ENCODE measurements at regions not wholly inside any gene's neighbourhood (a gene's known extent, or its start where the extent isn't known, plus 50 kb on each side); places are given as distances from the start of the nearest gene placed in this dataset.

DNA sequence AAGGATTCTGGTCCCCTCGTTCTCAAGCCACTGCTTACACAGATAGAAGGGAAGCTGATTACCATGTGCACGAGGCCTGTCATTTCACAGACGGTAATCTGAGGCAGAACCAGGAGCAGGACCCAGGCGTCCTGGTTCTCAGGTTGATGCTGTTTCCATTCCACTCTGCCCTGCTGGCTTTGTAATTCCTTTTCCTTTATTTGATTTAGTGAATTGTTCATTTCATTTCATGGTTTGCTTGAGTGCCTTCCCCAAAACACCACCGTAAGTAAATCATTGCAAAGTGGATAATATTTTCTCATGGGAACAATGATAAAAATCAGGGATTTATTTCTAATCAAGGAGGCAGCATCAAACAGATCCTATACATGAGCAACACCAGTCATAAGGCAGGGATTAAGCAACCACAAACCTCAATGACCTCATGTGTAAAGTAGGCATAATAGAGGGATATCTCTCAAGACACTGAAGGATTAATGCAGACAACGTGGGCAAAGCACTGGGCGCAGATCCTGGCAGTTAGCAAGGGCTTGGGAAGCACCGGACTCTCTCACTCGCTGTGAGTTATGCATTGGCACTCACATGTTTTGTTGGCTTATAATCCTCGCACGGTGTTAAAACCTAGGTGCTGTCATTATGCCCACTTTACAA is 229.5 kb upstream of the FOXQ1 start:
- H3K27me3 ChIP-seq, result no peaks in the 10 kb centered on the region
- peaks cover 6% of the 10 kb centered on the region; the same call in 1 of the 2 replicates for H3K9me3 ChIP-seq
- H3K36me3 ChIP-seq, result no peaks in the 10 kb centered on the region
- H3K27ac ChIP-seq, result no peak overlapping the region
- peaks cover 5% of the 10 kb centered on the region; the same call in 1 of the 2 replicates for H3K4me1 ChIP-seq
- no peak overlapping the region for H3K4me3 ChIP-seq
- TF ChIP-seq Cebpa-rat (IDR thresholded peaks at IDR 0.05), result no peak
- no peak overlapping the region for H3K4me2 ChIP-seq
- no peaks in the 10 kb centered on the region for H4K20me1 ChIP-seq
- H3K9ac ChIP-seq, result no peak overlapping the region

DNA sequence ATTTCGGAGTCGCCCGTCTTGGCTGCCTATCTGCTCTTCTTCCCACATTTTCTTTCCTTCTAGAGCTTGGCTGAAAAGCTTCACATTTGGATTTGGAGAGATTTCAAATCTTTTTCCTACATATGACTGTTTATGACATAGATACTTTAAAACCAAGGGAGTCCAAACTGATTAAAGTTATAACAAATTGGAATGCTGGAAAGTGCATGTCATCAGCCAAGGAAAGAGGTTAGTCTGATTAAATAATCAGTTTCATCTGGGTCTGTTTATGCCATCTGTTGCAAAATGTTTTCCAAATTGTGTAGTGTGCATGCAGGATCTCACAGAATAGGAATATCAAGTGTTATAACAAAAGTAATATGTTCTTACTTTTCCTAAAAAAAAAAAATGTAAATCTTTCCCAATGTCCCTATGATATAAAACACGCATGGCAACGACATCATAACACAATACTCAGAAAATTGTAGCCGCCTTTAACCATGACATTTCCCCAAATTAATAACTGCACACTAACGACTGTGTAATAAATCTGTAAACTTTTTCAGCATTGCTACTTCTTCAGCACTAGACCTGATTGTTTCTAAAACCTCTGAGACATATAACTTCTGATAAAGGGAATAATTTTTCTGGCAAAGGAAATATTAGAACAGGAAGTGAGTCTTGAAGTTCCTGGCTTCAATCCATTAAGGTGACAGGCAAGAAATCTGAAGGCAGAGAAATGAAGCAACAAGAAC is 230.2 kb upstream of the FOXQ1 start:
- Histone ChIP-seq H3K27me3 (no peaks in the 10 kb centered on the region), H3K4me2 (no peak overlapping the region), H3K27ac (no peak overlapping the region), H3K9ac (no peak overlapping the region), H3K9me3 (peaks cover 6% of the 10 kb centered on the region; the same call in 1 of the 2 replicates), H4K20me1 (no peaks in the 10 kb centered on the region), H3K4me1 (peaks cover 5% of the 10 kb centered on the region; the same call in 1 of the 2 replicates), H3K36me3 (no peaks in the 10 kb centered on the region), H3K4me3 (no peak overlapping the region)
- no peak for TF ChIP-seq Cebpa-rat (IDR thresholded peaks at IDR 0.05)

DNA sequence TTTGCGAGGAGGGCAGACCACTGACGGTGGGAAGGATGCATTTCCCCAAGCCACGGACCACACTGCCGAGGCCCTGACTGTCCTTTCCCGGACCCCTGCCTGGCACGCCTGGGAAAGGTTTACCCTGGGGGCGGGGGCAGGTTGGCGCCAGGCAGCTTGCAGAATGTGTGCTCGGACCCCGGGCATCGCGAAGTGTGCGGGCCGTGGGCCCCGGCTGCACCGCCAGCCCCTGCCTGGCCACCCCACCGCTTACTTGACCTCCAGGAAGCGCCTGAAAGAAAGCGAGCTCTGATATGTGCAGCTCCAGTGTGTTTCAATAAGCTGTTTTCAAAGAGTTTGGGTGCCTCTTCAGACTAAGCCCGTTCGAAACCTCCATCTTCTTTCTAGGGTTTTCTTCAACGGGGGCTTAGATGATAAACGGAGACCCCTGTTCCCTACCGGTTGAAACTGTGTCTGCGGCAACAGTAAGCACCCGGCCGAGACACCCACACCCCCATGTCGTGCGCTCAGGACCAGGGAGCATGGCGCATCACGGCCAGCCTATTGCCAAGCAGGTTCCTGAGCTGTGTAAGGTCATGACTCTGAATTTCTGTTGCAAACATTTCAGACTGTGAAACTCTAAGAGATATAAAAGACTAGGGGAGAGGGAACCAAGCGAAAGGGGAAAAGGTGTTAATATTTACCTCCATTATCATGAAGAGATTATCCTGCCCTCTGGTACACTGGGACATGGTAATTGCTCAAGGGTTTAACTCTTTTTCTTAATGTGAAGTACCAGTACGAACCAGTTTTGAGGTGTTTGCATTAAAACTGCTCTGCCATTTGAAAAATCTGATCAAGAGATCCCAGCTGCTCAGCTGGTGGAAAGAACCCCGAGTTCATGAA is 231.2 kb upstream of the FOXQ1 start:
- Histone ChIP-seq H3K9me3 (peaks cover 6% of the 10 kb centered on the region; the same call in 1 of the 2 replicates), H3K27ac (no peak overlapping the region), H3K36me3 (no peaks in the 10 kb centered on the region), H3K4me3 (no peak overlapping the region), H3K4me1 (peaks cover 5% of the 10 kb centered on the region; the same call in 1 of the 2 replicates), H3K9ac (no peak overlapping the region), H3K4me2 (no peak overlapping the region), H3K27me3 (no peaks in the 10 kb centered on the region), H4K20me1 (no peaks in the 10 kb centered on the region)
- TF ChIP-seq Cebpa-rat (IDR thresholded peaks at IDR 0.05), result no peak

DNA sequence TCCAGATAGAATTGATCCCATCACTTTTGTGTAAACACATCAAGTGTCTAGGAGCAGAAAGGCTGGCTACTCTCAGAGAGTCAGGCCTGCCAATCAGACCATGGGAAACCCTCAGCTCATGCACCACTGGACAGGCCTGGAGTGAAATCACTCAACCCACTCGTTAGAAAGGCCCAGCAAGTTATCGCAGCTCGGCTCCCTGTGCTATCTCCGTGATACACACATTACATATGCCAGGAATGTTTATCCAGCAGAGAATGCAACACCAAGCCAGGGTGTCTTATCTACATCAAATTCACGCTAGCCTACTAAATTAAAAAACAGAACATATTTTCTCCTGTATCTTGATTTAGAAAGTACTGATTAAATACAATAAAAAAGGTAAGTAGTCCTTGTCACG is 232.4 kb upstream of the FOXQ1 start:
- H3K27ac ChIP-seq, result no peak overlapping the region
- H3K36me3 ChIP-seq, result no peaks in the 10 kb centered on the region
- H3K27me3 ChIP-seq, result no peaks in the 10 kb centered on the region
- H3K9me3 ChIP-seq, result peaks cover 6% of the 10 kb centered on the region; the same call in 1 of the 2 replicates
- no peak overlapping the region for H3K4me3 ChIP-seq
- H3K9ac ChIP-seq, result no peak overlapping the region
- no peak overlapping the region for H3K4me2 ChIP-seq
- no peaks in the 10 kb centered on the region for H4K20me1 ChIP-seq
- TF ChIP-seq Cebpa-rat (IDR thresholded peaks at IDR 0.05), result no peak
- H3K4me1 ChIP-seq, result no peaks in the 10 kb centered on the region

DNA sequence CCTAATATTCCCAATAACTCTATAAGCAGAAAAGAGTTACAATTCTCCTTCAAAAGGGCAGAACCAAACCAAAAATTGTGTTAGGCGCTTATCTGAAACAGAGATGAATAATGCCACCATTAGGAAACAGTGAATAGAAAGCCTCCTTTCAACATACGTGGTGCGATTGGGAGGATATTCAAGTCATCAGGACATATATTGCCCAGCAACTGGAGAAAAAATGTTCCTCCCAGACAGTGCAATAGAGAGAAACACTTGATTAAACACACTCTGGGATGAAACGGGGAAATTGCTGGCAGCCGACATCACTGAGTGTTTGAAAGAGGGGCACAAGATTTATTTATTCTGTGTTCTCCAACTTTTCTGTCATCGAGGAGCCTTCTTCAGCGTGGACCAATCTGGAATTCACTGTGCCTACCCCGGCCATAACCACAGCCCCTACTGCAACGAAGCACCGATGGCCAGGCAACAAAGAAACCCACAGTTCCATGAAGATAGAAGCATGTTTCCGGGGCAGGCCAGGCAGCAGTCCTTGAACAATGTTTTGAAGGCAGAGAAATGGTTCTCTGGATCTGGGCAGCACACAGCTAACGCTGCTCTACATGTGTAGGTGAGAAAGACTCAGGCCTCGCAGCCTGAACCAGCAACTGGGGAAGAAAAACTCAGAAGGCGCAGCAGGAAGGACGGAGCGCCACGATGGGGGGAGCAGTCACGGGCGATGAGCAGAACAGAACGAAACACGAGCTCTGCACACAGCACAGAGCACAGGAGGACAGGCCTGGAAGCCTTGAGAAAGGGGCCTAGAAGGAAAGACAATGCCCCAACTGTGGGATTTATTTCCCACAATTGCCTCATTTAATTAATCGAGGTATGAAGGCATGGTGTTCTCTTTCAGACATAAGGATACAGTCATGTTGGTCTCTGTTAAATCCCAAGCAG is 234.2 kb upstream of the FOXQ1 start:
- no peak overlapping the region for H3K4me3 ChIP-seq
- H3K27me3 ChIP-seq, result no peaks in the 10 kb centered on the region
- H3K4me1 ChIP-seq, result no peaks in the 10 kb centered on the region
- no peak for TF ChIP-seq Cebpa-rat (IDR thresholded peaks at IDR 0.05)
- no peak overlapping the region for H3K4me2 ChIP-seq
- no peak overlapping the region for H3K9ac ChIP-seq
- H4K20me1 ChIP-seq, result no peaks in the 10 kb centered on the region
- no peak overlapping the region for H3K27ac ChIP-seq
- no peaks in the 10 kb centered on the region for H3K36me3 ChIP-seq
- H3K9me3 ChIP-seq, result peaks cover 6% of the 10 kb centered on the region; the same call in 1 of the 2 replicates

DNA sequence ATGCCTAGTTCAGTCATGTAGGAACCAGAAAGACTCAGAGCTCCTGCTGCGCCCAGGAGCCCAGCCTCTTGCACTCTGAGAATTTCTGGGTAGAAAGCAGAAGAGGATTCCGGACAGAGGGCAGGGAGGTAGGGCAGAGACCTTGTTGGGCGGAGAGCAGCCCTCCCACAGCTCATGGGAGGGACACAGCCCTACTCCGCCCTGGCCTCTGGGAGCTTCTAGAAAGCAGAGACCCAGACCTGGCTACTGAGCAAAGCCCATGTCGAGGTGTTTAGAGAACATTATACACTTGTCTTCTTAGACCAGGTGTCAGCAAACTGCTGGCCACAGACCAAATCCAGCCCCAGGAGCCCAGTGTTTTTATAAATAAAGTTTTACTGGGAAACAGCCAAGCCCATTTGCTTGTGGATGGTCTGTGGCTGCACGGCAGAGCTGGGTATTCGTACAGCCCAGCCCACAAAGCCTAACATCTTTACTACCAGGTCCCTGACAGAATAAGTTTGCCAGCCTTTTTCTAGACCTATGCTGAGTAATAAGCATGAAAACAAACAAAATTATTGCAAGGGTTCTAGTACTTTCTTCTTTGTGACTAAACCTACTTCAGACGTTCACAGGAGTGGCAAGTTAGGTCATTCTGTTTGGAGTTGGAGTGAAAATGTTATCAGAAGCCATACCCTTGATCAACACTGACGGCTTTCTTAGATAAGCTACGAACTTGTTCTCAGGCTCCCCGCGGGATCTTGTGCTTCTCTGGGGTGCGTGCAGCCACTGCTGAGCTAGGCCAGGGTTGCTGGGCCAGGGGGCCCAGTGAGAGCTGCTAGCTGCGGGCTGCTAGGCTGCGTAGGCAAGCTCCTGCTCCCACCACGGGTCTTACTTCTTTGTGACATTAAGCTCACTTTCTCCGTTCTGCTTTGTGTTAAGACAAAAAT is 235.1 kb upstream of the FOXQ1 start:
- Histone ChIP-seq H3K27ac (no peak overlapping the region), H3K36me3 (no peaks in the 10 kb centered on the region), H3K4me2 (no peak overlapping the region), H3K4me3 (no peak overlapping the region), H3K9me3 (peaks cover 6% of the 10 kb centered on the region; the same call in 1 of the 2 replicates), H3K9ac (no peak overlapping the region), H3K4me1 (no peaks in the 10 kb centered on the region), H4K20me1 (no peaks in the 10 kb centered on the region), H3K27me3 (no peaks in the 10 kb centered on the region)
- TF ChIP-seq Cebpa-rat (IDR thresholded peaks at IDR 0.05), result no peak

DNA sequence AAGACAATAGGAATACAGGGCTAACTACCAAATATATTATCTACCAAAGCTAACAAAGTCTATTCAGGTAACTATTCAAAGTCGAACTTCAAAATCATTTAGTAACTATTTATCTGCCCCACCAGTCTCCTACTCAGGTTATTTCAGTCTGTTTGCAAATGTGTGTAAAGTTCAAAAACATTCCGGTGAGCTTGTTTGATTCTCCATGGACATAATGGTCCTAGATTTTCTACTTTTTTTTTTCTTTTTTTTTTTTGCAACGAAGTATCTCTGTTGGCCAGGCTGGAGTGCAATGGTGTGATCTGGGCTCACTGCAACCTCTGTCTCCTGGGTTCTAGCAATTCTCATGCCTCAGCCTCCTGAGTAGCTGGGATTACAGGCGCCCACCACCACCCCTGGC is 236.0 kb upstream of the FOXQ1 start:
- no peak overlapping the region for H3K4me3 ChIP-seq
- no peaks in the 10 kb centered on the region for H3K36me3 ChIP-seq
- H3K9ac ChIP-seq, result no peak overlapping the region
- H3K4me1 ChIP-seq, result no peaks in the 10 kb centered on the region
- no peak overlapping the region for H3K4me2 ChIP-seq
- no peaks in the 10 kb centered on the region for H3K27me3 ChIP-seq
- peaks cover 6% of the 10 kb centered on the region; the same call in 1 of the 2 replicates for H3K9me3 ChIP-seq
- TF ChIP-seq Cebpa-rat (IDR thresholded peaks at IDR 0.05), result no peak
- H3K27ac ChIP-seq, result no peak overlapping the region
- H4K20me1 ChIP-seq, result no peaks in the 10 kb centered on the region

DNA sequence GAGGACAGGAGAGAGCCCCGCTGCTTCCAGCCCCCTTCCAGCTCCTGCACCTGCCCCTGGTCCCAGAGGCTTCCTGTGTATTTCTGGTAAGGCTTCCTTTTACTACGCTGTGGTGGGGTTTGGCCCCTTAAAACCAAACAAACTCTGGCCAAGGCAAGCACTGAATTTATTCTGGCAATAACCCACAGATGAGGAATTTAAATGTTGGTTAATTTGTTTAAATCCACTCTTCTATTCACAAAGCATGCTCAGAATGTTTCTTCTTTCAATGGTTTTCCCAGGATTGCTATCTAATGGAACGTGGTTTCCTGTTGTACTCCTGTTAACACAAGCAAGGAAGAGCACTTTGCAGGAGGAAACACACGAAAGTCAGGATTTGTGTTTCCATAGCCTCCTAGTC is 236.5 kb upstream of the FOXQ1 start:
- no peak overlapping the region for H3K4me2 ChIP-seq
- no peak for TF ChIP-seq Cebpa-rat (IDR thresholded peaks at IDR 0.05)
- H3K9me3 ChIP-seq, result peaks cover 4% of the 10 kb centered on the region; the same call in 1 of the 2 replicates

More for the DNA sequence above, 236.5 kb upstream of the FOXQ1 start:
- Histone ChIP-seq H3K36me3 (no peaks in the 10 kb centered on the region), H3K4me3 (no peak overlapping the region), H3K27ac (no peak overlapping the region), H3K27me3 (no peaks in the 10 kb centered on the region), H4K20me1 (no peaks in the 10 kb centered on the region), H3K4me1 (no peaks in the 10 kb centered on the region), H3K9ac (no peak overlapping the region)

Data from BLaER1 (cell line).